ENCODE measurements at regions not wholly inside any gene's neighbourhood (a gene's known extent, or its start where the extent isn't known, plus 50 kb on each side); places are given as distances from the start of the nearest gene placed in this dataset.
"Not testable (repeated sequence)": the region's sequence is repeated elsewhere in the genome, so short reads cannot be mapped to it uniquely, and the experiment has no call there.

DNA sequence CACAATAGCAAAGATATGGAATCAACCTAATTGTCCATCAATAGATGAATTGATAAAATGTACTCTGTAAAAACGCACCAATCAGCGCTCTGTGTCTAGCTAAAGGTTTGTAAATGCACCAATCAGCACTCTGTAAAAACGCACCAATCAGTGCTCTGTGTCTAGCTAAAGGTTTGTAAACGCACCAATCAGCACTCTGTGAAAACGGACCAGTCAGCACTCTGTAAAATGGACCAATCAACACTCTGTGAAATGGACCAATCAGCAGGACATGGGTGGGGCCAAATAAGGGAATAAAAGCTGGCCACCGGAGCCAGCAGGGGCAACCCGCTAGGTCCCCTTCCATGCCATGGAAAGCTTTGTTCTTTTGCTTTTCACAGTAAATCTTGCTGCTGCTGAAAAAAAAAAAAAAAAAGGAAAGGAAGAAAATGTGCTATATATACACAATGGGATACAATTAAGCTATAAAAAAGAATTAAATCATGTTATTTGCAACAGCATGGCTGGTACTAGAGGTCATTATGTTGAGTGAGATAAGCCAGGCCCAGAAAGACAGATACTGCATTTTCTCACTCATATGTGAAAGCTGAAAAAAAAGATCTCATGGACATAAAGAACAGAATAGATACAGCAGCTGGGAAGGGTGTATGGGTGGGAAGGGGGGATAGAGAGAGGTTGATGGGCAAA lies 189.1 kb upstream of the JADE1 start:
- CTCF ChIA-PET: interaction anchor here (0.7 to 1.3 kb wide), 2 partner anchors 12 to 13 kb away, joined by 3 read pairs; no protein-coding TSS in a partner anchor

DNA sequence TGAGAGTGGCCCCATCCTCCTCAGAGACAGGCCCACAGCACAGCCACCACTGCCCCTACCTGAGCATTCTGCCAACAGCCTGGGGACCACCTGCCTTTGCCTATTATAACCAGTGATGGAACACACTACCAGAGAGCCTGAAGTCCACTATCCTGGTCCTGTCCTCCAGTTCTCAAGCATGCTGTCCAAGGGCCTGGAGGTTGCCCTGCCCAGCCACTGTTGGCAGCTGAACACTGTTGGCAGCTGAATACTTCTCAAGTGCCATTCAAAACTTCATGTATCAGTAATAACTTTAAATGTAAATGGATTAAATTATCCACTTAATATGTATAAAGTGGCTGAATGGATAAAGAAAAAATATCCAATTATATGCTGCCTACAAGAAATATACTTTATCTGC lies 194.3 kb upstream of the JADE1 start:
- H3K9me3 Mint-ChIP-seq (ENCODE audit: low read depth): peaks cover 5% of the 10 kb centered on the region
- no peak for ATAC-seq
- H3K36me3 Mint-ChIP-seq (ENCODE audit: low read depth): no peaks in the 10 kb centered on the region
- ChIA-PET CTCF (interaction anchor here (0.6 kb wide), 1 partner anchor 877 kb away, joined by 3 read pairs; no protein-coding TSS in a partner anchor), POLR2A (no interaction called here)
- H3K4me1 Mint-ChIP-seq: no peaks in the 10 kb centered on the region
- no peak overlapping the region for H3K27ac Mint-ChIP-seq
- intact Hi-C loops (cut with DNase I, micrococcal nuclease): no loop called here
- DNase-seq: no peak
- no peak overlapping the region for H3K4me3 Mint-ChIP-seq
- peaks cover 4% of the 10 kb centered on the region for H3K27me3 Mint-ChIP-seq

More for the DNA sequence above, 189.1 kb upstream of the JADE1 start:
- H3K4me1 Mint-ChIP-seq; H3K36me3 Mint-ChIP-seq (ENCODE audit: low read depth); DNase-seq; POLR2A ChIA-PET; H3K9me3 Mint-ChIP-seq (ENCODE audit: low read depth); intact Hi-C loops (cut with DNase I, micrococcal nuclease); H3K27me3 Mint-ChIP-seq; H3K27ac Mint-ChIP-seq; H3K4me3 Mint-ChIP-seq; ATAC-seq: not testable (repeated sequence)

DNA sequence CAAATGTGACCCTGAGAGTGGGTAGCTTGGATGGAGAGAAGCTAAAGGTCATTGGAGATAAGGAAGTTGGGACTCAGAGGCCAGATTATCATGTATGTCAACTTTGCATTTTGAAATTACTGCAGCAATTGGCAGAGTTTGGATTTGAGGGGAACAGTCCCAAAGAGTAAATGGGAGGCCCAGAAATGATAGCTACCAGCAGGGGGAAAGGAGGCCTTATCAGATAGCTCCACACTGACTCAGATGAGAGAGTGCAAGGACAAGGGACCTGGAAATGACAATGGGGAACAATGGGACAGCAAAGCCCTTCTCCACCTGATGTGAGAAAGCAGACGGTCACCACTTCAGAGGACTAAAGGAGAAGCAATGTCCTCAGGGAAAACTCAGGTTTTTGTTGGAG lies 201.5 kb upstream of the JADE1 start:
- Mint-ChIP-seq H3K27me3 (peaks cover 6% of the 10 kb centered on the region), H3K9me3 (ENCODE audit: low read depth) (no peaks in the 10 kb centered on the region), H3K36me3 (ENCODE audit: low read depth) (no peaks in the 10 kb centered on the region), H3K4me3 (no peak overlapping the region), H3K4me1 (no peaks in the 10 kb centered on the region), H3K27ac (no peak overlapping the region)
- no peak for ATAC-seq
- no peak for DNase-seq
- POLR2A ChIA-PET: no interaction called here
- CTCF ChIA-PET: no interaction called here
- intact Hi-C loops (cut with DNase I, micrococcal nuclease): no loop called here

DNA sequence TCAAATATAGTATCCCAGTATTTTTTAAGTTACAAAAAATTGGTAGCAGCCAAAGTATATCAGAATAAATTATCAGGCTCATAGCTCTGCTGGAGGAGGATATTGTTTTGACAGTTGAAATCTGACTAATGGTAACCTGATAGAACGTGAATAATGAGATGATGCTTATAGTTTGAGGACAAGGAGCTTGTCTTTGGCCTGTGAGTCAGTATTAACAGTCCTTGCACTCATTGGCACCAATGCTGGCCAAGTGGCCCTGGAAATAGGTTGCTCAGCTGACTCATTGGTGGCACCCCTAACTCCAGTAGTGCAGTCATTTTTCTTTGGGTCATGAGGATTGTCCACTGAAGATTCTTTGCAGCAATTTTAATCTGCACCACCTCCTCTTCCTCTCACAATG lies 203.3 kb upstream of the JADE1 start:
- Mint-ChIP-seq H3K4me3 (no peak overlapping the region), H3K9me3 (ENCODE audit: low read depth) (no peaks in the 10 kb centered on the region), H3K4me1 (no peaks in the 10 kb centered on the region), H3K27ac (no peak overlapping the region), H3K36me3 (ENCODE audit: low read depth) (no peaks in the 10 kb centered on the region), H3K27me3 (peaks cover 6% of the 10 kb centered on the region)
- DNase-seq (no peak), ATAC-seq (no peak)
- POLR2A ChIA-PET: no interaction called here
- CTCF ChIA-PET: interaction anchor here (0.6 kb wide), 1 partner anchor 674 kb away, joined by 4 read pairs; no protein-coding TSS in a partner anchor
- intact Hi-C loops (cut with DNase I, micrococcal nuclease): no loop called here

DNA sequence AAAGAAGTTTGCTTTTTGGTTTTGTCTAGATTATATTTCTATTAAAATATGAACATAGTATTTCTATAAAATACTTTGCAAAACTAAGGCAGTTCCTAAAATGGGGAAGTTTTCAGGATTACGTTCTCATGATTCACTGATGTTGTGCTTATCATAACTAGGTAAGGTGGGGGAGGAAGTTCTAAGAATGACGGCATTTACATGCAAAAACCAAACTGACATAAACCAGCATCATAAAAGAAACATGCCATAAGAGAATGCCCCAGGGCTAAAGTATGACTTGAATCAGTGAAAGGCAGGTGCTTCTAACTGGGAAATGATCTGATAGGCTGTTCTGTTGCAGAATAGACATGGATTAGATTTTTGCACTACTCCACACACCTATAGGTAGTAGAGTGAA lies 204.7 kb upstream of the JADE1 start:
- Mint-ChIP-seq H3K27me3 (peaks cover 6% of the 10 kb centered on the region), H3K27ac (no peak overlapping the region), H3K9me3 (ENCODE audit: low read depth) (no peaks in the 10 kb centered on the region), H3K4me3 (no peak overlapping the region), H3K4me1 (no peaks in the 10 kb centered on the region), H3K36me3 (ENCODE audit: low read depth) (no peaks in the 10 kb centered on the region)
- ATAC-seq (no peak), DNase-seq (no peak)
- POLR2A ChIA-PET: no interaction called here
- intact Hi-C loops (cut with DNase I, micrococcal nuclease): no loop called here
- CTCF ChIA-PET: interaction anchor here (0.6 kb wide), 1 partner anchor 148 kb away, joined by 3 read pairs; no protein-coding TSS in a partner anchor

DNA sequence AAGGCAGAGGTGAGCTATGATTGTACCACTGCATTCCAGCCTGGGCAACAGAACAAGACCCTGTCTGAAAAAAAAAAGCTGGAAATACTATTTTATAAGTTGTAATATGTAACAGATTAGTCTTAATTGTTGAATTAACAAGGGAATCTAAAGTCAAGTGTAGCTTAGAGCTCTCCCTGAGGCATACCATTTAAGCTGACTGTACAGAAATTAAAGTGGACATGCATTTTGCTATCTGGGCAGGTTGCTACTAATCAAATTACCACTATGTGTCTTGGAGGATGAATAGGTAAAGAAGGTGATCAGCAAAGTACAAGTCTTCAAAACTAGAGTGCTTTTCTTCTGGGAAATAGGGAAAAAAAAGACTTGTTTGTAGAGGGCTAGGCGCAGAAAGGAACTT lies 205.3 kb upstream of the JADE1 start:
- H3K4me3 Mint-ChIP-seq: no peak overlapping the region
- no peak for DNase-seq
- no peaks in the 10 kb centered on the region for H3K36me3 Mint-ChIP-seq (ENCODE audit: low read depth)
- no peaks in the 10 kb centered on the region for H3K9me3 Mint-ChIP-seq (ENCODE audit: low read depth)
- intact Hi-C loops (cut with DNase I, micrococcal nuclease): no loop called here
- H3K4me1 Mint-ChIP-seq: no peaks in the 10 kb centered on the region
- CTCF ChIA-PET: interaction anchor here (0.5 to 0.6 kb wide), 2 partner anchors 147 to 1028 kb away, joined by 3 read pairs; no protein-coding TSS in a partner anchor
- ATAC-seq: no peak
- H3K27me3 Mint-ChIP-seq: peaks cover 6% of the 10 kb centered on the region
- H3K27ac Mint-ChIP-seq: no peak overlapping the region
- POLR2A ChIA-PET: interaction anchor here (0.7 kb wide), 1 partner anchor 889 kb away, joined by 4 read pairs; no protein-coding TSS in a partner anchor

DNA sequence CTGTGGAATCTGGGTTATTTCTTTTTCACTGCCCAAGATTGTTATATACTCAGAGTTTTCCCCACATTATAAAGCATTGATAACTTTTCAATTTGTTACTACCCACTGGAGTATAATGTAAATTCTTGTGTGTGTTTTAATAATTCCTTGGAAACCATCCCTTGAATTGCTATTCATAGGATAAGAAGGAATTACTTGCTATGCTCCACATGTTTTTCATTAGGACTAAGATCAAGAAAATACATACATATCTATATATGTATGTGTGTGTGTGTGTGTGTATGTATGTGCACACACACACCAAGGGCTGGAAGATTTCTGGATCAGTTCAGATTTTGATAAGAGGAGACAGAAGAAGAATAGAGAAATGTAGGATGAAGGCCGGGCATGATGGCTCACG lies 206.4 kb upstream of the JADE1 start:
- intact Hi-C loops (cut with DNase I, micrococcal nuclease): no loop called here
- ATAC-seq (no peak), DNase-seq (no peak)
- peaks cover 15% of the 10 kb centered on the region for H3K27me3 Mint-ChIP-seq
- H3K4me1 Mint-ChIP-seq: no peaks in the 10 kb centered on the region
- no peak overlapping the region for H3K27ac Mint-ChIP-seq
- CTCF ChIA-PET: no interaction called here
- H3K9me3 Mint-ChIP-seq (ENCODE audit: low read depth): no peaks in the 10 kb centered on the region
- H3K4me3 Mint-ChIP-seq: no peak overlapping the region
- no peaks in the 10 kb centered on the region for H3K36me3 Mint-ChIP-seq (ENCODE audit: low read depth)
- POLR2A ChIA-PET: no interaction called here

DNA sequence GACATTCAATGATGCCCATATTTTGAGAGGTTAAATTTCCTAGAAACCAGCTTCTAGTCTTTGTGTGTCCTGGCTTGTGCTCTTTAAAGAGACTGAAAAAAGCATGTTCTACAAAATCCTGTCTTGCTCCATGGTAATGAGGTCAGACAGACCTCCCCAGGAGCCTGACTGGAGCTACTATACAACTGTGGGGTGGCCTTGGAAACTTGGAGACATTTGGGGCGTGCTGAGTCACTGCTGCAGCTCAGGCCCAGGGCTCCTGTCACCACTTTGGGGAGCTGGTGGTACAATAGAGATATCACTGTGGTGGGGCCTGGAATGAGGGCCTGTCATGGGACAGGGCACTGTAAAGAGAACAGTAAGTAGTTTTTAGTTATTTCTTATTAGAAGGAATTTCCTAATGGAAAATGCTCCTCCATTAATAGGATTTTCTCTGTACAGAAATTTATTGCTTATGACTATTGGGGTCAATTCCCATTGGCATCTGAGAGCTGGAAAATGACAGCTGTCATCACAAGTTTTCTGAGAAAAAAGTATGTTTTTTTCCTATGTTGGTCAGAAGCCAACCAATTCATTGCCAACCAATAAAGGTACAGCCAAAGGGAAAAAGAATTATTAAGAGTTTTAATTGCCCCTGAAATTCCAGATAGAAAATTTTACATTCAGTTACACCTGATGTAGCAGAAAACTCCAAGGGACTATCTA lies 207.4 kb upstream of the JADE1 start:
- CTCF ChIA-PET: no interaction called here
- DNase-seq (no peak), ATAC-seq (no peak)
- POLR2A ChIA-PET: no interaction called here
- Mint-ChIP-seq H3K27ac (no peak overlapping the region), H3K4me3 (no peak overlapping the region), H3K27me3 (peaks cover 13% of the 10 kb centered on the region), H3K4me1 (no peaks in the 10 kb centered on the region), H3K36me3 (ENCODE audit: low read depth) (no peaks in the 10 kb centered on the region), H3K9me3 (ENCODE audit: low read depth) (no peaks in the 10 kb centered on the region)
- intact Hi-C loops (cut with DNase I, micrococcal nuclease): no loop called here

DNA sequence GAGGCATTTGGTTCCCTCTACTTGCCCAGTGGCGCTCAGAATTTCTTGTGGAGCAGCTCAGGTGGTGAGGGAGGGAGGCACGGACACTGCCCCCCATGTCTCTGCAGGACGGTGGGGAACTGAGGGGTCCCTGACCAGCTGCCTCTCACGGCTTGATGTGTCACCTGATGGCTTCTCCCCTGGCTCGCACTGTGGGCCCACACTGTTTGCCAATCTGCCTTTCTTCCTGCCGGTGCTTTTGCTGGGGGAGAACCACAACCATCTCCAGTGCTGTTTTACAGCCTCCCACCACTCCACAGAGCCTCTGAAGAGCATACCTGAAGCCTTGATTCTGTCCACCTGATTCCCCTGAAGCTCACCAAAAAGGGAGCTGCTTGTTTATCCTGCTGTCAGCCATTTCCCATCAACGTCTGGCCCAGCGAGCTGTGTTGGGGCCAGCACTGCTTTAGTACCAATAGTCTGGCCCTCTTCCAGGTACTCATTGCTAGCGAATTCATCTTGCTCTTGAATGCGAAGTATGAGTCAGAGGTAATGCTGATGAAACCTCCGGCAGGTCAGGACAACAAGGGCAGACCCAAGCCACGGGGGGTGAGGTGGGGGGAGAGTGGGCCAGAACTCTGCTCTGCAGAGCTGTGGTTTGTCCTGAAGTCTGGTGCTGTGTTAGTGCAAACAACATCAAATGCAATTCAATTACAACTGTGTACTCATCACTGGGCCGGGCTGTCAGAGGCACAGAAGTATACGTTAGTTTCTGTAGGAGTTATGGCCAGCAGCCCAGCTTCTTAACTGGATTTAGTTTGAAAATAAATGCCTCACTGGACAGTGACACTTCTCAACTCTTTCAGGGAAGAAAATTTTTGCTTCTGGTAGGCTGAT lies 208.3 kb upstream of the JADE1 start:
- intact Hi-C loops (cut with DNase I, micrococcal nuclease): no loop called here
- Mint-ChIP-seq H3K27ac (no peak overlapping the region), H3K9me3 (ENCODE audit: low read depth) (no peaks in the 10 kb centered on the region), H3K4me1 (no peaks in the 10 kb centered on the region), H3K36me3 (ENCODE audit: low read depth) (no peaks in the 10 kb centered on the region), H3K4me3 (no peak overlapping the region), H3K27me3 (peaks cover 16% of the 10 kb centered on the region)
- ATAC-seq (no peak), DNase-seq (no peak)
- ChIA-PET POLR2A (no interaction called here), CTCF (no interaction called here)

DNA sequence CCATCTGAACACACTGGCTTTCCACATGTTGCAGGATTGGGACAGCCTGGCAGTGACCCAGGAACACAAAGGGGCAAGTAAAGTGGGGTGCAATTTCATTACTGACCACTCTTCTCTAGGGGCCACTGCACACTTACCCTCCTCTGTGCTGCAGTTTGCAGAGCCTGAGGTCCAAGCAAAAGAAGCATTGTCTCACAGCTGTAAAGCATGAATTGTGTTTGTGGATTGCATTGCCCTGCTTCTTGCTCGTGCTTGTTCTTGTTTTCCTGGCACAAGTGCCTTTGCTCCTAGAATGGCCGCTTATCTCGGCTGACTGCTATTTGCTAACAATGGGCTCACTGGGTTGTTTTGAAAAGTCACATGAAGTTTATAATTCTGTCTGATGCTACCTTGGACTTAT lies 209.1 kb upstream of the JADE1 start:
- Mint-ChIP-seq H3K4me3 (no peak overlapping the region), H3K27ac (no peak overlapping the region), H3K27me3 (peaks cover 17% of the 10 kb centered on the region), H3K36me3 (ENCODE audit: low read depth) (no peaks in the 10 kb centered on the region), H3K9me3 (ENCODE audit: low read depth) (peaks cover 2% of the 10 kb centered on the region), H3K4me1 (no peaks in the 10 kb centered on the region)
- ATAC-seq (no peak), DNase-seq (no peak)
- ChIA-PET CTCF (no interaction called here), POLR2A (no interaction called here)
- intact Hi-C loops (cut with DNase I, micrococcal nuclease): no loop called here

DNA sequence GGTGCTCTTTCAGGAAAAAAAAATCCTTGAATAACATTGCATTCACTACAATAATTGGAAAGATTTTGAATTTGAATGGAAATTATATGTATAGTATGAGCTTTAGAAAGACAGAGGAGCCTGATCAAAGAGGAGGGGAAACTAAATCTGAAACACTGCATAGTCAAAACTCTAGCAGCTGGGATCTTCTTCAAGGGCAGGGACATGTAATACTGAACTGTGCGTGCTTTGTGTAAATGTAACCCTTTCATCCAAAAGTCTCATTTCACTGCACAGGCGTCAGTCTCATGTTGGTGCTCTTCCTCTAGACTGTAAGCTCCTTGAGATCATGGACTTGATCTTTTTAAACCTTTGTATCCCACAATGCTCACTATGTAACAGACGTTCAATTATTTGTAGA lies 212.0 kb upstream of the JADE1 start:
- Mint-ChIP-seq H3K36me3 (ENCODE audit: low read depth) (no peaks in the 10 kb centered on the region), H3K27ac (no peak overlapping the region), H3K4me1 (no peaks in the 10 kb centered on the region), H3K27me3 (peaks cover 20% of the 10 kb centered on the region), H3K4me3 (no peak overlapping the region), H3K9me3 (ENCODE audit: low read depth) (peaks cover 12% of the 10 kb centered on the region)
- ATAC-seq: peak; percentile 30
- POLR2A ChIA-PET: no interaction called here
- intact Hi-C loops (cut with DNase I, micrococcal nuclease): no loop called here
- no peak for DNase-seq
- CTCF ChIA-PET: interaction anchor here (0.6 kb wide), 1 partner anchor 93 kb away, joined by 3 read pairs; no protein-coding TSS in a partner anchor

Measured in activated CD4-positive, alpha-beta T cell treated with anti-CD3 and anti-CD28 coated beads for 36 hours (primary cell).